Breast epithelium (tissue), 4 donors: ENCODE measurements at regions not wholly inside any gene's neighbourhood (a gene's known extent, or its start where the extent isn't known, plus 50 kb on each side); places are given as distances from the start of the nearest gene placed in this dataset.

ENCODE experiments used
- DNase-seq, 2 donors: peaks; one replicate each; pipeline ENCODE4 v3.0.0-alpha.2; 2019; ENCODE audit warnings: low spot score in 2 of 2
- H3K27ac ChIP-seq, 2 donors: fragments of 200-600 bp; sonication (generic) in 1 of 2; one replicate each; pipeline ENCODE4 v1.5.1; 2016 to 2019; ENCODE audit warnings: mild to moderate bottlenecking in 1 of 2
- H3K27me3 ChIP-seq, 2 donors: fragments of 200-600 bp; sonication (generic) in 1 of 2; one replicate each; pipeline versions ENCODE4 v1.5.1 to v1.6.0; 2017 to 2019; ENCODE audit warnings: control low read depth in 1 of 2, mild to moderate bottlenecking in 1 of 2
- H3K36me3 ChIP-seq: fragments of 200-600 bp; one replicate; pipeline ENCODE4 v1.5.1; 2019
- H3K4me1 ChIP-seq, 2 donors: fragments of 200-600 bp; sonication (generic); one replicate each; pipeline ENCODE4 v1.5.1; 2016 to 2019; ENCODE audit warnings: control low read depth in 1 of 2
- H3K4me3 ChIP-seq, 3 donors: fragments of 200-600 bp; sonication (generic); 1 replicate in 2 of 3; 2 replicates in 1 of 3; pipeline ENCODE4 v1.5.1; 2016 to 2019; ENCODE audit warnings: mild to moderate bottlenecking in 3 of 3, moderate library complexity in 2 of 3
- H3K9me3 ChIP-seq, 2 donors: fragments of 200-600 bp; sonication (generic) in 1 of 2; one replicate each; pipeline ENCODE4 v1.5.1; 2016 to 2019; ENCODE audit warnings: control low read depth in 1 of 2
- POLR2A ChIP-seq: fragments of 450-650 bp; IDR thresholded peaks from one replicate; pipeline ENCODE4 v1.6.1; 2016; ENCODE audit warnings: antibody characterized with exemption, mild to moderate bottlenecking, moderate library complexity
- POLR2AphosphoS5 ChIP-seq, 3 donors: sonication (generic); formaldehyde crosslinking; IDR thresholded peaks; one replicate each; pipeline ENCODE4 v1.6.1; 2017; ENCODE audit warnings: antibody characterized with exemption in 3 of 3
- intact Hi-C: fragments of 100-400 bp; cut with DNase I; formaldehyde crosslinking; loops from one replicate; pipeline ENCODE4 v1.15.1; 2023; ENCODE audit warnings: low total_unique reads
- TF ChIP-seq, protein P1 (sequence below), 3 donors: fragments of 450-650 bp; IDR thresholded peaks; one replicate each; pipeline ENCODE4 v1.5.1; 2016 to 2017; ENCODE audit warnings: antibody characterized with exemption in 3 of 3, mild to moderate bottlenecking in 3 of 3, moderate library complexity in 3 of 3

DNA sequence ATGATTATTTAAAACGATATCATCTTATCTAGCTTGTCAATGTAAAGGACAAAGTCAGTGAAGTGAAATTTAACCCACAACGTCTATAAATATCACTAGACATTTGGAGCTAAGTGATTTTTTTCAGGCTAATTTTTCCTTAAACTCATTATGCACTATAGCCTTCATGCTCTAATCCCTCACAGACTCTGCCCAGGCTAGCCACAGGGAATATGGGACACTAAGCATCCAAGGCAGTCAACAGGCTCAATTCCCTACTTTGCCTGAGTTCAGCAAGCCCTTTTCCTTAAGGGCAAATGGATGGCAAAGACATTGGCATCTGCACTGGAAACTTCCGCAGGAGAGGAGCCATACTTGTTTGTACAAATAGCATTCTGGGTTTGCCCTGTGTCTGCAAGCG is 577.0 kb downstream of the LMO4 start:
- Histone ChIP-seq H3K9me3 (no peaks in the 10 kb centered on the region), H3K4me3 (no peak overlapping the region), H3K4me1 (no peaks in the 10 kb centered on the region), H3K27ac (no peak overlapping the region), H3K27me3 (no peaks in the 10 kb centered on the region), H3K36me3 (no peaks in the 10 kb centered on the region)
- intact Hi-C loops: no loop called here
- TF ChIP-seq, protein P1, sequence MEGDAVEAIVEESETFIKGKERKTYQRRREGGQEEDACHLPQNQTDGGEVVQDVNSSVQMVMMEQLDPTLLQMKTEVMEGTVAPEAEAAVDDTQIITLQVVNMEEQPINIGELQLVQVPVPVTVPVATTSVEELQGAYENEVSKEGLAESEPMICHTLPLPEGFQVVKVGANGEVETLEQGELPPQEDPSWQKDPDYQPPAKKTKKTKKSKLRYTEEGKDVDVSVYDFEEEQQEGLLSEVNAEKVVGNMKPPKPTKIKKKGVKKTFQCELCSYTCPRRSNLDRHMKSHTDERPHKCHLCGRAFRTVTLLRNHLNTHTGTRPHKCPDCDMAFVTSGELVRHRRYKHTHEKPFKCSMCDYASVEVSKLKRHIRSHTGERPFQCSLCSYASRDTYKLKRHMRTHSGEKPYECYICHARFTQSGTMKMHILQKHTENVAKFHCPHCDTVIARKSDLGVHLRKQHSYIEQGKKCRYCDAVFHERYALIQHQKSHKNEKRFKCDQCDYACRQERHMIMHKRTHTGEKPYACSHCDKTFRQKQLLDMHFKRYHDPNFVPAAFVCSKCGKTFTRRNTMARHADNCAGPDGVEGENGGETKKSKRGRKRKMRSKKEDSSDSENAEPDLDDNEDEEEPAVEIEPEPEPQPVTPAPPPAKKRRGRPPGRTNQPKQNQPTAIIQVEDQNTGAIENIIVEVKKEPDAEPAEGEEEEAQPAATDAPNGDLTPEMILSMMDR (IDR thresholded peaks at IDR 0.05): no peak
- TF ChIP-seq POLR2AphosphoS5 (IDR thresholded peaks at IDR 0.05) (no peak), POLR2A (no peak)
- no peak for DNase-seq

DNA sequence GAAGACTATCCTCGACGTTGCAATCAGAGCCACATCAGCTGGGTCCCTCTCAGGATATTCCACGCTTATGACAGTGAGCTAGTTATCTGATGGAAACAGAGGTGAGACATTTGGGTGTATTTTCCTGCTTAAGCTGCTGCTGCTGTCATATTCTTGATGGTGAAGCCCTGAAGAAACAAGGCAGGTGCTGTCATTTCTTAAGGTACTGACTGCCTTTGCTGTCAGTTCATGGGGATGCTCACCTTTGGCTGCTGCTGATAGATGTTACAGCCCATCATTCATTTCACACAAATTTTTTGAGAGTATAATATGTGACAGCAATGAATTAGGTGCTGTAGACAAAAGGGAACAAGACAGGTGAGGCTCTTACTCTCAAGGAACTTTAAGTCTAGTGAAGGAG is 577.4 kb downstream of the LMO4 start:
- DNase-seq: no peak
- Histone ChIP-seq H3K27me3 (no peaks in the 10 kb centered on the region), H3K9me3 (no peaks in the 10 kb centered on the region), H3K27ac (no peak overlapping the region), H3K4me3 (no peak overlapping the region), H3K36me3 (no peaks in the 10 kb centered on the region), H3K4me1 (no peaks in the 10 kb centered on the region)
- TF ChIP-seq POLR2A: no peak
- TF ChIP-seq, protein P1 (IDR thresholded peaks at IDR 0.05): no peak
- TF ChIP-seq POLR2AphosphoS5 (IDR thresholded peaks at IDR 0.05): no peak
- intact Hi-C loops: no loop called here

DNA sequence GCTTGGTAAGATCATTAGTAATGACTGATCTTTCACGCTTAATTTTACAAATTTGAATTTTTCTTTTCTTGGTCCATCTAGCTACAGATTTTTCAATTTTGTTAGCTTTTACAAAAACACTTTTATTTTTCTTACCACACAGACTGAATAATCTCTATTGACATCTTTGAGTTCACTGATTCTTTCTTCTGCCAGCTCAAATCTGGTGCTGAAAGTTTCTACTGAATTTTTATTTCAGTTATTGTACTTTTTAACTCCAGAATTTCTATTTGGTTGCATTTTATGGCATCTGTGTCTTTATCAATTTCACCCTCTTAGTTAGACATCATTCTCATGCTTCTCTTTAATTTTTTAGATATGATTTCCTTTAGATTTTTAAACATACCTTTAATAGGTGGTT is 584.7 kb downstream of the LMO4 start:
- Histone ChIP-seq H3K9me3 (peaks cover 0 to 6% of the 10 kb centered on the region in 2 donors), H3K4me1 (no peaks in the 10 kb centered on the region), H3K4me3 (no peak overlapping the region), H3K27me3 (no peaks in the 10 kb centered on the region), H3K27ac (no peak overlapping the region), H3K36me3 (no peaks in the 10 kb centered on the region)
- no peak for TF ChIP-seq POLR2A
- TF ChIP-seq, protein P1 (IDR thresholded peaks at IDR 0.05): no peak
- intact Hi-C loops: no loop called here
- no peak for DNase-seq

DNA sequence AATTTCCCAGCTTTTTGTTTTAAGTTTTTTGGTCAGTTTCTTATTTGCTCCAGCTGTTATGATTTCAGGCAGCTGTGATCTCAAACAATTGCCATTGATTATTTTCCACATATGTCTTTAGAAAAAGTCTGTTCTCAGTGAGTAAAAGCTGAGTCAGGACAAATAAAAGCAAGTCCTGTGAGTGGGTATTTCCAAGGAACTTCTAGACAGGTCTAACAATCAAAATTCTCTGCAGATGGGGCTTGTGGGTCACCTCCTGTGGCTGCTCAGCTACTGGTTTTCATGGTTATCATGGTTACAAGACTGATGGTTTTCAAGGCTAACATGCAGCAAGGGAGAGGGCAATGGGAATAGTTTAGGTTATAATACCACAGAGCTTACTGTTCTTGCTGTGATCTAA is 585.7 kb downstream of the LMO4 start:
- H3K4me1 ChIP-seq: no peaks in the 10 kb centered on the region
- DNase-seq: no peak
- peaks cover 0 to 6% of the 10 kb centered on the region in 2 donors for H3K9me3 ChIP-seq
- H3K27me3 ChIP-seq: no peaks in the 10 kb centered on the region
- H3K36me3 ChIP-seq: no peaks in the 10 kb centered on the region
- intact Hi-C loops: no loop called here
- H3K4me3 ChIP-seq: no peak overlapping the region
- TF ChIP-seq, protein P1 (IDR thresholded peaks at IDR 0.05): no peak
- no peak for TF ChIP-seq POLR2AphosphoS5 (IDR thresholded peaks at IDR 0.05)
- TF ChIP-seq POLR2A: no peak
- H3K27ac ChIP-seq: no peak overlapping the region

DNA sequence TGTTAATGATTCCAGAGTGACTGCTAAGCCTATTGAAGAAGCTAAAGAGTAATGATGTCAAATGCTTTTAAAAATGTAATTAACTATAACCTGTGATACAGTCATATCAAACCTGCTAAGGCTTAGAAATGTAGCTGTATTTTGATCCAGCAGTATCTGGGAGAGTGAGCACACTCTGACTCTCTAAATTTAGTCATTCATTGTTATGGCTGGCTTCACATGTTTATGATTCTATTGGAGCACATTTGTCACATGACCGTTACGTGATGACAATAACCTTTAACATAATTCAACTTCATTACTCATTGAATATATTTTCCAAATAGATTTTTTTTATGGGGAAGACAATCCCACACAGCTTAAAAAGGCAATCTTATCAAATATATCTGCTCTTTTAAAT is 587.1 kb downstream of the LMO4 start:
- no peaks in the 10 kb centered on the region for H3K27me3 ChIP-seq
- TF ChIP-seq, protein P1 (IDR thresholded peaks at IDR 0.05): no peak
- TF ChIP-seq POLR2A: no peak
- no peaks in the 10 kb centered on the region for H3K36me3 ChIP-seq
- H3K4me3 ChIP-seq: no peak overlapping the region
- intact Hi-C loops: no loop called here
- H3K4me1 ChIP-seq: no peaks in the 10 kb centered on the region
- no peak for DNase-seq
- no peak overlapping the region for H3K27ac ChIP-seq
- H3K9me3 ChIP-seq: peaks cover 0 to 6% of the 10 kb centered on the region in 2 donors
